DND-41 (cell line): ENCODE measurements at regions not wholly inside any gene's neighbourhood (a gene's known extent, or its start where the extent isn't known, plus 50 kb on each side); places are given as distances from the start of the nearest gene placed in this dataset.

ENCODE experiments used
- CTCF ChIP-seq: IDR thresholded peaks from 2 replicates; pipeline ENCODE4 v1.5.1; 2012; ENCODE audit warnings: borderline replicate concordance, low read length, moderate library complexity, mild to moderate bottlenecking; ENCODE audit not compliant: poor library complexity, severe bottlenecking; ENCODE audit errors: extremely low read depth
- EZH2 ChIP-seq: IDR thresholded peaks from 3 replicates; pipeline ENCODE4 v1.6.1; 2012; ENCODE audit warnings: borderline replicate concordance, low read depth, mild to moderate bottlenecking, moderate library complexity, low read length, inconsistent platforms; ENCODE audit not compliant: severe bottlenecking

GRCh38 chr2:187995556-187995955 is 296.1 kb upstream of the GULP1 start:
- TF ChIP-seq CTCF: no peak
- no peak for TF ChIP-seq EZH2
